ENCODE measurements at regions not wholly inside any gene's neighbourhood (a gene's known extent, or its start where the extent isn't known, plus 50 kb on each side); places are given as distances from the start of the nearest gene placed in this dataset.

- no peak for DNase-seq
These were observed 186.1 kb upstream of the PRLR start for GRCh38 chr5:35416217-35416988.

- no peak for DNase-seq
These were observed 185.0 kb upstream of the PRLR start for GRCh38 chr5:35415309-35415708.

- DNase-seq, result no peak
These were observed 179.1 kb upstream of the PRLR start for GRCh38 chr5:35409361-35409760.

- DNase-seq, result no peak
These were observed 177.9 kb upstream of the PRLR start for GRCh38 chr5:35408146-35408545.

- no peak for DNase-seq
These were observed 177.4 kb upstream of the PRLR start for GRCh38 chr5:35407697-35408096.

- no peak for DNase-seq
These were observed 175.7 kb upstream of the PRLR start for GRCh38 chr5:35405938-35406337.

- DNase-seq, result no peak
These were observed 174.4 kb upstream of the PRLR start for GRCh38 chr5:35404701-35405100.

GRCh38 chr5:35393901-35394300 is 163.6 kb upstream of the PRLR start:
- DNase-seq, result no peak

- DNase-seq, result no peak
These were observed 154.4 kb upstream of the PRLR start for GRCh38 chr5:35384658-35385057.

GRCh38 chr5:35383041-35383440 is 152.8 kb upstream of the PRLR start:
- DNase-seq, result no peak

GRCh38 chr5:35377653-35378052 is 147.4 kb upstream of the PRLR start:
- DNase-seq, result no peak

- DNase-seq, result no peak
These were observed 144.3 kb upstream of the PRLR start for GRCh38 chr5:35374584-35374983.

- DNase-seq, result no peak
These were observed 143.0 kb upstream of the PRLR start for GRCh38 chr5:35373249-35373648.

- no peak for DNase-seq
These were observed 142.2 kb upstream of the PRLR start for GRCh38 chr5:35372482-35372881.

GRCh38 chr5:35371951-35372426 is 141.7 kb upstream of the PRLR start:
- no peak for DNase-seq

- DNase-seq, result no peak
These were observed 140.6 kb upstream of the PRLR start for GRCh38 chr5:35370871-35371270.

- DNase-seq, result no peak
These were observed 139.9 kb upstream of the PRLR start for GRCh38 chr5:35369965-35370790.

GRCh38 chr5:35367526-35367925 is 137.2 kb upstream of the PRLR start:
- no peak for DNase-seq

- DNase-seq, result no peak
These were observed 135.5 kb upstream of the PRLR start for GRCh38 chr5:35365758-35366157.

- DNase-seq, result no peak
These were observed 134.1 kb upstream of the PRLR start for GRCh38 chr5:35364350-35364749.

GRCh38 chr5:35363387-35363965 is 133.2 kb upstream of the PRLR start:
- DNase-seq, result no peak

- no peak for DNase-seq
These were observed 132.5 kb upstream of the PRLR start for GRCh38 chr5:35362772-35363171.

- DNase-seq, result no peak
These were observed 130.4 kb upstream of the PRLR start for GRCh38 chr5:35360671-35361070.

- DNase-seq, result no peak
These were observed 129.6 kb upstream of the PRLR start for GRCh38 chr5:35359859-35360258.
